ENCODE measurements at regions not wholly inside any gene's neighbourhood (a gene's known extent, or its start where the extent isn't known, plus 50 kb on each side); places are given as distances from the start of the nearest gene placed in this dataset.
A peak's percentile ranks its signal among the peaks of the same experiment; 100 is the strongest.

GRCh38 chr10:90130321-90131086 is 429.1 kb downstream of the KIF20B start:
- DNase-seq = no peak

- no peak for DNase-seq
Observed at GRCh38 chr10:90133606-90134005, 432.2 kb downstream of the KIF20B start.

- DNase-seq = no peak
Observed at GRCh38 chr10:90136731-90137316, 435.4 kb downstream of the KIF20B start.

GRCh38 chr10:90138844-90139243 is 437.5 kb downstream of the KIF20B start:
- DNase-seq = no peak

- no peak for DNase-seq
Observed at GRCh38 chr10:90141791-90142190, 440.4 kb downstream of the KIF20B start.

GRCh38 chr10:90143937-90144336 is 442.5 kb downstream of the KIF20B start:
- no peak for DNase-seq

GRCh38 chr10:90148116-90148855 is 446.9 kb downstream of the KIF20B start:
- peak; percentile 9 for DNase-seq

GRCh38 chr10:90149563-90149962 is 448.2 kb downstream of the KIF20B start:
- no peak for DNase-seq

- DNase-seq = no peak
Observed at GRCh38 chr10:90162271-90162853, 461.0 kb downstream of the KIF20B start.

GRCh38 chr10:90167174-90168064 is 466.0 kb downstream of the KIF20B start:
- DNase-seq = no peak

- no peak for DNase-seq
Observed at GRCh38 chr10:90168244-90168643, 466.9 kb downstream of the KIF20B start.

GRCh38 chr10:90171014-90171722 is 469.8 kb downstream of the KIF20B start:
- DNase-seq = no peak

GRCh38 chr10:90174531-90174930 is 473.1 kb downstream of the KIF20B start:
- DNase-seq = no peak

GRCh38 chr10:90175161-90175681 is 473.8 kb downstream of the KIF20B start:
- DNase-seq = peak; percentile 45

- no peak for DNase-seq
Observed at GRCh38 chr10:90179696-90180407, 478.5 kb downstream of the KIF20B start.

- peak; percentile 7 for DNase-seq
Observed at GRCh38 chr10:90180886-90181691, 479.7 kb downstream of the KIF20B start.

GRCh38 chr10:90192825-90193224 is 491.4 kb downstream of the KIF20B start:
- no peak for DNase-seq

GRCh38 chr10:90193240-90193985 is 492.0 kb downstream of the KIF20B start:
- no peak for DNase-seq

GRCh38 chr10:90195288-90195840 is 494.0 kb downstream of the KIF20B start:
- peak; percentile 53 for DNase-seq
